CD4-positive, alpha-beta T cell treated with Interleukin-21 for 1 hour (primary cell): ENCODE measurements at regions not wholly inside any gene's neighbourhood (a gene's known extent, or its start where the extent isn't known, plus 50 kb on each side); places are given as distances from the start of the nearest gene placed in this dataset.
"Not testable (repeated sequence)": the region's sequence is repeated elsewhere in the genome, so short reads cannot be mapped to it uniquely, and the experiment has no call there.

Experiments used
- DNase-seq: peaks from one replicate; pipeline ENCODE4 v3.0.0-alpha.2; 2020

GRCh38 chr9:78879324-78880100, 582.6 kb downstream of the PSAT1 start:
- DNase-seq, result no peak

DNA sequence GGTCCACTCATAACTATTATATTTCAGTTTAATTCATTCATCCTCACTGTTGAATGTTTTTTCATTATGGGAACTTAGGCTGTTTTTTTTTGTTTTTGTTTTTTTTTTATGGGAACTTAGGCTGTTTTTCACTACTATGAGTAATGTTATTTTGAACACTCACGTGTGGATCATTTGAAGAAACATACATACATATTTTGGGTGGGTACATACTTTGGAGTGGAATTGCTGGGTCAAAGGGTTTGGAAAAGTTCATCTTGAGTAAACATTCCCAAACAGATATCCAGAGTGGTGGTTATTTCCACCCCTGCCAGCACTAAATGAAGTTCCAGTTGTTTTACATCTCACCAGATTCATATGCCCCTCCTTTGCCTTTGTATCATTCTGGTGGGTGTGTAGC, 584.4 kb downstream of the PSAT1 start:
- no peak for DNase-seq

GRCh38 chr9:78882481-78882880, 585.6 kb downstream of the PSAT1 start:
- DNase-seq, result no peak

DNA sequence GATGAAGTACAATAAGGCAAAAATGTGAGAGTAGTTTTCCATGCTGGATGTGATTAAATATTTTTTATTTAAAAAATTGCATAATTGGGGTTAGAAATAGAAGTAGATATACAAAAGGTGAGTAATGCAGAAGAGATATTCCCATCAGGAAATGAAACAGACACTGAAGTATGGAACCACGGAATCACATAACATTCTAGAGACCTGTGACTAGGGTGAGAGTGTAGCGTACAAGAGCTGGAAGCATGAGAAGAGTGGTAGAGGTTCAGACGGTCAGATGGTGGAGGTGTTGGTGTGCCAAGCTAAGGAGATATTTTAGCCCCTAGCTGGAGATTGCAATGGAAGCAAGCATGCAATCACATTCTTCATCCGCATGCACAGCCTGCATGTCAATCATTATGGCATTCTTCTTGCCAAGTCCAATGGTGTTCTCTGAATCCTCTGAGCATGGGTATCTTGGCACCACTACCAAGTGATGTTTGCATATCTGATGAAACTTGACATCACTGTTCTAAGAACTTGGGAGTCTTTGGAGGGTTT, 587.8 kb downstream of the PSAT1 start:
- no peak for DNase-seq

- no peak for DNase-seq
Observed at GRCh38 chr9:78892182-78892581, 595.3 kb downstream of the PSAT1 start.

GRCh38 chr9:78892769-78893168, 595.8 kb downstream of the PSAT1 start:
- DNase-seq, result no peak

DNA sequence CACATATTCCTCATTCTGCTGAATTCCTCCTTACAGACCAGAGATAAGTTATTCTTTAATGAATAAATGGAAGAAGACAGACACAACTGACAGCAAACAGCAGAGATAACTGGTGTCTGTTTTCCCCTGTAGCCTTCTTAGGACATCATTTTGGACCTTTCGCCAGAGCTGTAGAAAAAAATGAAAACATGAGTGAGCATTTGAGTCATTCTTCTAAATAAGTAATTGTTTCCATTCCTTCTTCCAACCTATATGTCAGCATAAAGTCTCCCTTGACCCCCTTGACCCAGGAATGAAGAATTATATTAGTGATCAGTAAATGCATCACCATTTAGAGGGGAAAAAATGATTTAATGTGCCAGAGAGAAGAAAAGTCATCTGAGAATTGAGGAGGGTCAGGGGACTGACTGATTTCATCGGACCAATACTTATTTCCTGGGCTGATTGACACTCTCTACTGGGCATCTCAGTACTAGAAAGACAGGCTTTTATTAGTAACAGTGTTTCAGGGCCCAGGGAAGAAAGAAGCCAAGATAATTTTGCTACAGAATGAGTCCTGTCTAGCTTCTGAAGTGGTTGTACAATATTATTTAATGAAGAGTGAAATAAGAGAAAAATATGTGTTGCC, 597.0 kb downstream of the PSAT1 start:
- DNase-seq, result no peak

DNA sequence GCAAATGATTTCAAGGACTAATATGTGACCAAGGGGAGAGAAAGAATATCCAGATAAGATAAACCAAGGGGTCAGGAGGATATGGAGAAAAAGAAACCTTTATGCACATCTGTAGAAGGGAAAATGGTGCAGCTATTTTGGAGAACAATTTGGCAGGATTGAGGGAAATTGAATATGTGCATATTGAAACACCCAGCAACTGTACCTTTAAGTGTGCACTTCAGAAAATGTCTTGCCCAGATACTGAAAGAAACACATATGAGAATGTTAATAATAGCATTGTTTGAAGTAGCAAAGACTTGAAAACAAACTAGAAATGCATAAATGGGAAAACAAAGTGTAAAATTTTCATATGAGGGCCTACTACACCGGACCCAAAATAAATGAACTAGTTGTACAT, 599.6 kb downstream of the PSAT1 start:
- DNase-seq, result no peak

- no peak for DNase-seq
Observed at GRCh38 chr9:78898234-78898633, 601.3 kb downstream of the PSAT1 start.

DNA sequence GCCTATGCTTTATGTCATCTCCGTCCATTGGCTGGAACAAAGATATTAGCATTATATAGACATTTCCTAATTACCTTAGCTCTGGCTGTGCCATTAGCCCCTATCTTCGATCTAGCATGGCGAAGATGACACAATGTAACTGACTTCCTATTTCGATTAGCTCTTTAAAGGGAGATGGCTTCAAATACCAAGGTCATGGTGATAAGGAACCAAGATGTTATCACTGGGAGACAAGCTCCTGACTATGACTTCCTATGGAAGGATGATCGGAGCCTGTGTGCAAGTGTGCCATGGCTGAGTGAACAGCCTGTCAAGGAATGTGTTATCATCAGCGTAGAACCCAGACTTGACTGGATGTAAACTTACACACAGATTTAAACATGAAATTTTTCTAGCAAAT, 602.1 kb downstream of the PSAT1 start:
- DNase-seq, result no peak

GRCh38 chr9:78900500-78900899, 603.6 kb downstream of the PSAT1 start:
- no peak for DNase-seq

DNA sequence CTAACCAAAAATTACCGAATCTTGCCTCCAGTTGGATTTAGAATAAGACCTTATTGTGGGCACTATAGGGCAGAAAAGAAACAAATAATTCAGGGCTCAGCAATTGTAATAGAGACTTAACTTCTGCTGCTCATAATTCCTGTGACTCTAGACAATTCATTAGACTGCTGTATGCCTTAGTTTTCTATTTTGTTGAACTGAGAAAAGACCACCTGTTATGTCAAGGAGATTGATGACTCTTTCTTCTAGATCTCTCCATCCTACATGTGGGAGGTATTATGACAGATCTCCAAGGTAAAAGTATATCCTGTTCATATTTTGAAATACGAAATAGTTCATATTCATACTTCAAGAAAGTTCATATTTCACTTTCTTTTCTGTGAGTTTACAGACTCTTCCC, 605.1 kb downstream of the PSAT1 start:
- no peak for DNase-seq

GRCh38 chr9:78903581-78903980, 606.7 kb downstream of the PSAT1 start:
- DNase-seq, result no peak

DNA sequence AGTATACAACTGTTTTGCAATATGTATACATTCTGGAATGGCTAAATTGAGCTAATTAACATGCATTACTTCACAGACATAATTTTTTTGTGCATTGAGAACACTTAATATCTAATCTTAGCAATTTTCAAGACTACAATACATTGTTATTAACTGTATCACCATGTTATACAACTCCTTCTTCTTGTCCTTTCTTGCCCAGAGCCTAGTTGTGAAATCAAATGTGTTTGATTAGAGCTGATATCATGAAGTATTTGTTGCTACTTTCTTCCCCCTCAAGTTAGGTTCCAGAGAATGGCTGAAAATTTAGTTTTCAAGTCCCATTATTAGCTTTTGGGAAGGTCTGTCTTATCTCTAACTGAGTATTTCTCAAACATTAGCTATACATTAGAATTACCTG, 607.8 kb downstream of the PSAT1 start:
- no peak for DNase-seq

- DNase-seq, result no peak
Observed at GRCh38 chr9:78905387-78905786, 608.5 kb downstream of the PSAT1 start.

GRCh38 chr9:78905986-78906755, 609.2 kb downstream of the PSAT1 start:
- no peak for DNase-seq

- no peak for DNase-seq
Observed at GRCh38 chr9:78909566-78909965, 612.6 kb downstream of the PSAT1 start.

- not testable (repeated sequence) for DNase-seq
Observed at GRCh38 chr9:78916884-78917283, 620.0 kb downstream of the PSAT1 start.

DNA sequence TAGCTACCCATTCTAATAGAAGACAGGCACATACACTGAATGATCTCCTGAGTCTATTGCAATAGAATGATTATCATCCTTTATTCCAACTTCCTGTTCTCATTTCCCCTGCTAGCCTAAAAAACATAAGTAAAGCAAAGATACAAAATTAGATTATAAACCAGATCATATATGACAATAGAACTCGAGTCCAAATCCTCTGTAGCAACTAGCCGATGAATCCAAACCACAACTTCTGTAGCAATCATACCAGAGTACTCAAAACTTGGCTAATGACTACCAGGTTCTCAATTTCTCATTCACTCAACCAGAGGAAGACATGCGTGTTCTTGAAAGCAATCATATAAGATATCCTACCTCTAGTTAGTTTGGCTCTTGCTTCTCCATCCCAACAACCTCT, 622.1 kb downstream of the PSAT1 start:
- no peak for DNase-seq

DNA sequence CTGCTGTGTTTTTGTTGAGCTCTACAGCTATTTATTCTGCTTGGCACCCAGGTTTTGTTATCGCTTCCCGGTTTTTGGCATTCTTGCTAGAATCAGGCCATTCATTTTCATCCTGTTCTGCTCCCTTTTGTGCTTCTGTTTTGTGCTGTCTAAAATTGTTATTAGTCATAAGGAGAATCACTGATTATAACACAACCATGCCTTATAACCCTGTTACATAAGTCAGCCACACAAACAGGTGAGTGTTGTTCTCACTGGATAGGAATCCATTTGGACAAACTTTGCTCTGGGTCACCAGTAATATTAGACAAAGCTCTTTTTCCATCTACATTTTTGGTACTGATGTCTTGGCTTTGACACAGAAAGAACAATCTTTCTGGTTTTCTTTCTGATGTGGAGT, 622.8 kb downstream of the PSAT1 start:
- DNase-seq, result no peak

GRCh38 chr9:78921341-78921740, 624.4 kb downstream of the PSAT1 start:
- DNase-seq, result no peak

- DNase-seq, result no peak
Observed at GRCh38 chr9:78923966-78924659, 627.2 kb downstream of the PSAT1 start.
